ENCODE measurements at regions not wholly inside any gene's neighbourhood (a gene's known extent, or its start where the extent isn't known, plus 50 kb on each side); places are given as distances from the start of the nearest gene placed in this dataset.

DNA sequence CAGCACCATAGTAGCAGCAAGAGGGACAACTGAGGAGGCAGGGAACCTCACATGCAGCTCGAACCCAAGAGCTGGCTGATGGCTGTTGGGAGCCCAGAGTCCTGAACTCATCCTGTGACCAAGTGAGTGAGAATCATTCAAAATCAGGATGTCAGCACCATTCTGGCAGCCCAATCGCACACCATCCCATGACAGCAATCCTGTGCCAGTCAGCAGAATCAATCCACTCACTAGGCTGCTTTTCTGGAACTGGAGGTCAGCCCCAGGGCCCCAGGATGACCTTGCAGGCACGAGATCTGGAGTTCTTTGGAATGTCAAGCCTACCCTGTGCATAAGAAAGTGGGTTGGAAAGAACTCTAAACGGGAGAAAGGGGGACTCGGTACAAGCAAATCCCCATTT, 67.8 kb upstream of the TAF11L2 start:
- H3K27me3 Mint-ChIP-seq (ENCODE audit: low read depth) = no peaks in the 10 kb centered on the region
- no peaks in the 10 kb centered on the region for H3K4me1 Mint-ChIP-seq (ENCODE audit: low read depth)

DNA sequence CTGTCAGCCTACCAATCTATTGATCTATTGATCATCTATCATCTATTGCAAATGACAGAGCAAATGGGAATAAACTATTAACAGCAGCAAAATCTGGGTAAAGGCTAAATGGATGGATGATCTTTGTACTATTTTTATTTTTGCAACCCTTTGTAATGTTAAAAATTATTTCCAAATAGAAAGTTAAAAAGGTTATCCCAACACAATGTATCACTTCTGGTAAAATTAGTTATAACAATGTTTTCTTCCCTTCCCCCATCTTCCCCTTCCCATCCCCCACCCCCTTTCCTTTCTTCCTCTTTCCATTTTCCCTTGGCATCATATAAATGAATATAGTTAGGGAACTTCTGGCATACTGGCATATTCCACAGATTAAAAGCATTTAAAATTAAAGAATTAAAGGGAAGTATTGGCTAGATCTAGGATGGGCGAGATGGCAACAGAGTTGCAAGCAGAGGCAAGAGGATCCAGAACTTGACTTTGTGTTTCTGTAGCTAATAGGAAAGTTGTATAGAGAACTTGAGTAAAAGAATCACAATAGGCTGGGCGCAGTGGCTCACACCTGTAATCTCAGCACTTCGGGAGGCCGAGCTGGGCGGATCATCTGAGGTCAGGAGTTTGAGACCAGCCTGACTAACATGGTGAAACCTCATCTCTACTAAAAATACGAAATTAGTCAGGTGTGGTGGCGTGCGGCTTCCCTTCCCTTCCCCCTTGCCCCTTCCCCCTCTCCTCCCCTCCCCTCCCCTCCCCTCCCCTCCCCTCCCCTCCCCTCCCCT, 66.6 kb upstream of the TAF11L2 start:
- ChIA-PET CTCF (no interaction called here), POLR2A (no interaction called here)
- DNase-seq (no peak), ATAC-seq (no peak)
- no peak overlapping the region for H3K27ac Mint-ChIP-seq
- H3K9me3 Mint-ChIP-seq (ENCODE audit: insufficient read depth) = peaks cover 9% of the 10 kb centered on the region
- H3K4me3 Mint-ChIP-seq = no peak overlapping the region
- no peaks in the 10 kb centered on the region for H3K27me3 Mint-ChIP-seq (ENCODE audit: low read depth)
- no peaks in the 10 kb centered on the region for H3K4me1 Mint-ChIP-seq (ENCODE audit: low read depth)
- no peaks in the 10 kb centered on the region for H3K36me3 Mint-ChIP-seq (ENCODE audit: low read depth)

More for the DNA sequence above, 67.8 kb upstream of the TAF11L2 start:
- no peaks in the 10 kb centered on the region for H3K36me3 Mint-ChIP-seq (ENCODE audit: low read depth)
- no peak overlapping the region for H3K27ac Mint-ChIP-seq
- ATAC-seq = no peak
- POLR2A ChIA-PET = no interaction called here
- no peak for DNase-seq
- no peak overlapping the region for H3K4me3 Mint-ChIP-seq
- CTCF ChIA-PET = no interaction called here
- peaks cover 9% of the 10 kb centered on the region for H3K9me3 Mint-ChIP-seq (ENCODE audit: insufficient read depth)

DNA sequence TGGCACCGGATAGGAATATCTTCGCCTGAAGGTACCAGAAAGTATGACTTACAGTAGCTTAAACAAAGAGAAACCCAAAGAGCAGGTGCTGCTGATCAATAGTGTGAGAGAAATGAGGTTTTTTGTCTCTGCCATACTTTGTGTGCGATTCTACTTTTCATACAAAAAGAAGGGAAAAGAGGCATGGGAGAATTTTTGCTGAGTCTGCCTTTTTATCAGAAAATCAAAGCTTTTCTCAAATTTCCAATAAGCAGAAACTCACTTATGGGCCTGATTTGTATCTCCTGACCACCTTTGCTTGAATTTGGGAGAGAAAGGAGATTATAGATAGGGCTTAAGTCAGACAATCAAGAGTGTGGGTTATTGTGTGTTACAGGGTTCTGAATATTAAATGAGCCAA, 65.5 kb upstream of the TAF11L2 start:
- Mint-ChIP-seq H3K4me3 (no peak overlapping the region), H3K27ac (no peak overlapping the region), H3K9me3 (ENCODE audit: insufficient read depth) (peaks cover 13% of the 10 kb centered on the region), H3K27me3 (ENCODE audit: low read depth) (no peaks in the 10 kb centered on the region), H3K4me1 (ENCODE audit: low read depth) (no peaks in the 10 kb centered on the region), H3K36me3 (ENCODE audit: low read depth) (no peaks in the 10 kb centered on the region)
- POLR2A ChIA-PET = no interaction called here
- no peak for ATAC-seq
- CTCF ChIA-PET = no interaction called here
- no peak for DNase-seq

DNA sequence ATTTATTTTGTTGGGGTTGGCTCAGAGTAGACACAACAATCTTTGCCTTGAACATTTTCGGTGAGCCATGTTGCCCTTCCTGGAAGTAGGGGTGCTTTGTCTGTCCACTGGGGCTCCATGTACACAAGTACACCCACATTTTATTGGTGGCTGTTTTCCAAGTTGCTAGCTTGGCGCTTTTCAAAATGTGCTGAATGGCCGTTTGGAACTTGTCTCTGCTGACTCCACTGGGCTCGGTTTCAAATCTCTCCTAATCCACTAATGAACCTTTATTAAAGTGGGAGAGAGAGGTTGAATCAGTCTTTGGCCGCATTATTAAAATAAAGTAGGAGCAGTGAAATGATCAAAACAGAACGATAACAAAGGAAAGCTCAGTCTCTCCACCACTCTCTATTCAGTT, 64.6 kb upstream of the TAF11L2 start:
- Mint-ChIP-seq H3K4me3 (no peak overlapping the region), H3K27me3 (ENCODE audit: low read depth) (no peaks in the 10 kb centered on the region), H3K36me3 (ENCODE audit: low read depth) (no peaks in the 10 kb centered on the region), H3K27ac (no peak overlapping the region), H3K9me3 (ENCODE audit: insufficient read depth) (peaks cover 16% of the 10 kb centered on the region), H3K4me1 (ENCODE audit: low read depth) (no peaks in the 10 kb centered on the region)
- ChIA-PET POLR2A (no interaction called here), CTCF (no interaction called here)
- DNase-seq = no peak
- ATAC-seq = no peak

DNA sequence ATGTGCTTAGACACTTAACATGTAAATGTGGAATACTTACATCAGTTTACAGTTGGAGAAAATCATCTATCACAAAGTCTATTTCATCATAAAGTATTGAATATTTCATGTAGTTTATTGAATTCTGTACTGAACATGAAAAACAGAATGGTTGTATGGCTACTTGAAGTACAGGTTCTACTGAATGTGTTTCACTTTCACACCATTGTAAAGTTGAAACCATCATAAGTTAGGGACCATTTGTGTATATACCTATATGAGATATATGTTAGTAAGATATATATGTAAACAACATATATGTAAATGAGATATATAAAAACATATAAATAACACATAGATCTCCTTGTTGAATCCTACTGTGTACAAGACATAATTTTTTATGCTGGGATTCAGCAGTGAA, 63.0 kb upstream of the TAF11L2 start:
- Mint-ChIP-seq H3K27me3 (ENCODE audit: low read depth) (no peaks in the 10 kb centered on the region), H3K9me3 (ENCODE audit: insufficient read depth) (peaks cover 20% of the 10 kb centered on the region), H3K36me3 (ENCODE audit: low read depth) (no peaks in the 10 kb centered on the region), H3K4me1 (ENCODE audit: low read depth) (no peaks in the 10 kb centered on the region), H3K4me3 (no peak overlapping the region), H3K27ac (no peak overlapping the region)
- CTCF ChIA-PET = no interaction called here
- DNase-seq (no peak), ATAC-seq (no peak)
- POLR2A ChIA-PET = no interaction called here

DNA sequence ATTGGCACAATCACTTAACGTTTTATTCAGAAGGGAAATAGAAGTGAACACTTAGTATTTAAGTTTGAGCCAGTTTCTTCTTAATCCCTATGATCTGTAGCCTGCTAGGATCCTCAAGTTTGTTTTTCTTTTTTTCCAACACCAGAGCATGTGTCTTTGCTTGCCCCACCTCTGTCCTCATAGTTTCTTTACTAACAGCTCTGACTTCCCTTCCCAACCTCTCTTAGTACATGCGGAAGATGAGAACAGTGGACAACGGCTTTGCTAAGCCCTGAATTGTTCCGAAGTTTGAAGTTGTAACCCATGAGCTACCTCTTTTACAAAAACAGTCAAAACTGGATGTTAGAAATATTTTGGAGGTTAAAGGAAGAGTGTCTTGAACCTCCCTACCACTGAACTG, 61.7 kb upstream of the TAF11L2 start:
- Mint-ChIP-seq H3K36me3 (ENCODE audit: low read depth) (no peaks in the 10 kb centered on the region), H3K27me3 (ENCODE audit: low read depth) (no peaks in the 10 kb centered on the region), H3K9me3 (ENCODE audit: insufficient read depth) (peaks cover 25% of the 10 kb centered on the region), H3K27ac (no peak overlapping the region), H3K4me3 (no peak overlapping the region), H3K4me1 (ENCODE audit: low read depth) (no peaks in the 10 kb centered on the region)
- POLR2A ChIA-PET = no interaction called here
- ATAC-seq = no peak
- no peak for DNase-seq
- CTCF ChIA-PET = no interaction called here

DNA sequence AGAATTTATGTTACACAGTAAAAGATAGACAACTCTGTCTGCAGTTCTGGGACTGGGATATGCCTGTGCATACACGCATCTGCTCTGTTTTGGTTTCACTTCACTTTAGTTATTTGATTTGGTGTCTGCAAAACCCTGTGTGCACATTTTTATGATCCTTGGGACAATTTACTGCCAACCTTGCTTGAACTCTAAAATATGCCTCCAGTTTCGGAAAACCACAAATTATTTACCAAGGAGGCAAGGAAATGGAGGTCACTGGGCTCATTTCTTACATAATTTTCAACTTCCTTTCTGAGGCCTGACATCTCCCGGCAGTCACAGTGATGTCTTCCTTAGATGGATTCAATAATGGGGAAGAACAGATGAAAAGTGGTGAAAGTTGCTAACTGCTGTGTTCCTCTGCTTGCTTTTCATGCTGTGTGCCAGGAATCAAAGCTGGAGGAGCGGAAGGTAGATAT, 61.2 kb upstream of the TAF11L2 start:
- H3K36me3 Mint-ChIP-seq (ENCODE audit: low read depth) = no peaks in the 10 kb centered on the region
- no peaks in the 10 kb centered on the region for H3K27me3 Mint-ChIP-seq (ENCODE audit: low read depth)
- ChIA-PET POLR2A (no interaction called here), CTCF (no interaction called here)
- no peak for ATAC-seq
- peaks cover 25% of the 10 kb centered on the region for H3K9me3 Mint-ChIP-seq (ENCODE audit: insufficient read depth)
- no peak for DNase-seq
- H3K27ac Mint-ChIP-seq = no peak overlapping the region
- H3K4me1 Mint-ChIP-seq (ENCODE audit: low read depth) = no peaks in the 10 kb centered on the region
- H3K4me3 Mint-ChIP-seq = no peak overlapping the region

DNA sequence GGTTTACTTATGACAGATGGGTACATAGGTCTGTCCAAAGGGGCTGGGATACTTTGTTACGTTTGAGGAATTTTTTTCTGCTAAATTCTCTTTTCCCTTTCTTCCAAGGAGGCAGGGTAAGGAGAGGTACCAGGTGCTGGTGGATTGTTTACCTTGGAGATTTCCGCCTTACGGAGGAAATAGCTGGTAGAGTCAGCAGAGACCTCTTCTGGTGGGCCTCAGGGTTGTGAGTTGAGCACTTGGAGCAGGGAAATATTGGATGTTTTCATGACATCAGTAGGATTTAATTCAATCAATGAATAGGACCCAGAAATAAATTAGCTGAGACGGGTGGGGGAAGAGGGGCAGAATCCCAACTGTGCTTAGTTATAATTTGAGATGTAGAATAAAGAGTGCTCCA, 60.0 kb upstream of the TAF11L2 start:
- Mint-ChIP-seq H3K27me3 (ENCODE audit: low read depth) (no peaks in the 10 kb centered on the region), H3K4me3 (no peak overlapping the region), H3K9me3 (ENCODE audit: insufficient read depth) (peaks cover 25% of the 10 kb centered on the region), H3K4me1 (ENCODE audit: low read depth) (no peaks in the 10 kb centered on the region), H3K36me3 (ENCODE audit: low read depth) (no peaks in the 10 kb centered on the region), H3K27ac (no peak overlapping the region)
- ChIA-PET POLR2A (no interaction called here), CTCF (no interaction called here)
- ATAC-seq (no peak), DNase-seq (no peak)

DNA sequence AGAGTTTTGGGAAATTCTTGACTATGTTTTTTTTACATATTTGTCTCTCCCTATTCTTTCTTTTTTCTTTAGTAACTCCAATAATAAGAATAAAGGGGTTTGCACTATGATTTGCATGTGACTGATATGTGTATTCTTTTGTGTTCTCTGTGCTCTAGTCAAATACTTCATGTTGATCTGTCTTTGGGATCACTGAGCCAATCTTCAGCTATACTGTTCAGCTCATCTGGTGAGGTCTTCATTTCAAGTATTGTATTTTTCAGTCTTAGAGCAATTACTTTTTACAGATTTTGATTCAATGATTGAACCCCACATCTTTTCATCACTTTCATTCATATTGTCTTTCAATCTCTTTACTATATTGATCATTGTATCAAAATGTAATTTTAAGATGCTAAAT, 58.1 kb upstream of the TAF11L2 start:
- H3K4me3 Mint-ChIP-seq = no peak overlapping the region
- H3K27ac Mint-ChIP-seq = no peak overlapping the region
- H3K27me3 Mint-ChIP-seq (ENCODE audit: low read depth) = no peaks in the 10 kb centered on the region
- ChIA-PET POLR2A (no interaction called here), CTCF (no interaction called here)
- DNase-seq (no peak), ATAC-seq (no peak)
- H3K36me3 Mint-ChIP-seq (ENCODE audit: low read depth) = no peaks in the 10 kb centered on the region
- no peaks in the 10 kb centered on the region for H3K4me1 Mint-ChIP-seq (ENCODE audit: low read depth)
- peaks cover 19% of the 10 kb centered on the region for H3K9me3 Mint-ChIP-seq (ENCODE audit: insufficient read depth)

DNA sequence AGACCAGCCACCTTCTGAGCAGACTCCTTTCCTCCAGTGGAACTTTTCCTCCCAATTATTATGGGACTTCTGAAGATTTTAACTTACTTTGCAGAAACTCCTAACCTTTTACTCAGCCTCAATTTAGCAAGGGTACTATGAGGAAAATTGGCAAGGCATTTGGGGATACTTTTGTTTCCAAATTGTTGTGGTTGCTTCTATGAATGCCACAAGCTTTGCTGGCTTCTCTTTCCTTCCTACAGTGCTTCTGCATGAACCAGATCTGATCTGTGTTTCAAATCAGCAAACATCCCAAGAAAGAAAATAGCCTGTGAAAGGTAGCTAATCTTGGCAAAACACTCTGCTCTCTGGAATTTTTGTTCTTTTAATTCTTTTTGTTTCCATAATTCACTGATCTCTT, 57.3 kb upstream of the TAF11L2 start:
- Mint-ChIP-seq H3K36me3 (ENCODE audit: low read depth) (no peaks in the 10 kb centered on the region), H3K27me3 (ENCODE audit: low read depth) (no peaks in the 10 kb centered on the region), H3K4me1 (ENCODE audit: low read depth) (no peaks in the 10 kb centered on the region), H3K4me3 (no peak overlapping the region), H3K27ac (no peak overlapping the region), H3K9me3 (ENCODE audit: insufficient read depth) (peaks cover 19% of the 10 kb centered on the region)
- POLR2A ChIA-PET = no interaction called here
- CTCF ChIA-PET = no interaction called here
- ATAC-seq (no peak), DNase-seq (no peak)

DNA sequence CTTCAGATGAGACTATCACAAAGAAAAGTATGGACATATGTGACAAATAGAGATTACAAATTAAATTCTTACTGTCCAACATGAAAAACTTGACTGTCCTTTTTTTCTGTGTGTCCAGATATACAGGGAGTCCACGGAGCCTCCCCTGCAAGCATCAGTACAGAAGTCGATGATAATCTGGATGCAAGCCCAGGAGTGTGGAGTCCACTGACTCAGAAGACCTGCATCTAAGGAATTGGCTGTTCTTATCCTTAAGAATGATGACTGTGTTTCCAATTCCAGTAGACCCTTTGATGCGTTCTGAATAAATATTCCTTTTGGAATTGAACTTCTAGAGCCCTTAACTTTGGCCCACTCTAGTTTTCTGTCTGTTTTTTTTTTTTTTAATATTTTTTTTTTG, 56.7 kb upstream of the TAF11L2 start:
- Mint-ChIP-seq H3K36me3 (ENCODE audit: low read depth) (no peaks in the 10 kb centered on the region), H3K4me3 (no peak overlapping the region), H3K27ac (no peak overlapping the region), H3K27me3 (ENCODE audit: low read depth) (no peaks in the 10 kb centered on the region), H3K9me3 (ENCODE audit: insufficient read depth) (peaks cover 19% of the 10 kb centered on the region), H3K4me1 (ENCODE audit: low read depth) (no peaks in the 10 kb centered on the region)
- ATAC-seq = no peak
- POLR2A ChIA-PET = no interaction called here
- CTCF ChIA-PET = no interaction called here
- no peak for DNase-seq

DNA sequence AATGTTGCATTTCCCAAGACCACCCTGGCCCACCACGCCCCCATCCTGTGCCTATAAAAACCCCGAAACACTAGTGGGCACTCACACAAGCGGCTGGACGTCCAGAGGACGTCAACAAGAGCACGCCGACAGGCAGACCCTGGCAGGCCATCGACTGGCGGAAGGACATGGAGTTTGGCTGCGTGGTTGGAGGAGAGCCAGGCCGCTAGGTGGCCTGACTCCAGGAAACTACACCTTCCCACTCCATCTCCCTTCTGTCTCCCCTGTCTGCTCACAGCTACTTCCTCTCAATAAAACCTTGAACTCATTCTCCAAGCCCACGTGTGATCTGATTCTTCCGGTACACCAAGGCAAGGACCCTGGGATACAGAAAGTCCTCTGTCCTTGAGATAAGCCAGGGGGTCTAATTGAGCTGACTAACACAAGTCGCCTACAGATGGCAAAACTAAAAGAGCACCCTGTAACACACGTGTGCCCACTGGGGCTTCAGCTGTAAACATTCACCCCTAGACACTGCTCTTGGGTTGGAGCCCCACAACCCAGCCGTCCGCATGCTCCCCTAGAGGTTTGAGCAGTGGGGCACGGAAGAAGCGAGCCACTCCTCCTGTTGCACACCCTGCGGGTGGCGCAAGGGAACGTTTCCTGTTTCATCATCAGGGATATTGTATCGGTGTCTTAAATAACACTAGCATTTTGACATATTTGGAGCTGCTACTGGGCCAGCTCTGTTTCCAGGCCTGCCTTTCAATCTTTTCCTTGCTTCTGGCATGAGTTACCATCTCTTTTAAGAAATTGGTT, 54.5 kb upstream of the TAF11L2 start:
- Mint-ChIP-seq H3K27ac (no peak overlapping the region), H3K9me3 (ENCODE audit: insufficient read depth) (peaks cover 7% of the 10 kb centered on the region), H3K4me3 (no peak overlapping the region), H3K36me3 (ENCODE audit: low read depth) (no peaks in the 10 kb centered on the region), H3K4me1 (ENCODE audit: low read depth) (no peaks in the 10 kb centered on the region), H3K27me3 (ENCODE audit: low read depth) (no peaks in the 10 kb centered on the region)
- POLR2A ChIA-PET = no interaction called here
- ATAC-seq (no peak), DNase-seq (no peak)
- CTCF ChIA-PET = no interaction called here

DNA sequence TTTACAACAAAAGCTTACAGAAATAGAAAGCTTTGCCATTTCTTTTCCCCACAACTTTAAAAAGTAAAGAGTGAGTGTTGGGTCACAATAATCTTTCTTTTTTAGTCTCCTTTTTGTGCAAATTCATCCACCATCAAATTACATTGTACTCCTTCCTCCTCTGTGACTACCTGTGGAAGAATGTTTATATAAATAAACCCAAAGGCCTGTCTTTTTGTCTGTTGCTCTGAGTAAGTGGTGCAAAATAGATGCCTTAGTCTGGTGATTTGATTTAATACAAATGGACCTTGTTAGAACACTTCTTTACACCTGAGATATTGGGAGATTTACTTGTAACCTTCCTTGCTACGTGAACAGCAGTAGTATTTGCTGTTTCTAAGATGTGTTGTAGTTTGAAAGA, 53.5 kb upstream of the TAF11L2 start:
- H3K4me1 Mint-ChIP-seq (ENCODE audit: low read depth) = no peaks in the 10 kb centered on the region
- H3K27me3 Mint-ChIP-seq (ENCODE audit: low read depth) = no peaks in the 10 kb centered on the region
- ATAC-seq (no peak), DNase-seq (no peak)
- POLR2A ChIA-PET = no interaction called here
- peaks cover 4% of the 10 kb centered on the region for H3K9me3 Mint-ChIP-seq (ENCODE audit: insufficient read depth)
- CTCF ChIA-PET = no interaction called here
- H3K4me3 Mint-ChIP-seq = no peak overlapping the region
- no peak overlapping the region for H3K27ac Mint-ChIP-seq
- H3K36me3 Mint-ChIP-seq (ENCODE audit: low read depth) = no peaks in the 10 kb centered on the region

Data from activated CD8-positive, alpha-beta T cell treated with anti-CD3 and anti-CD28 coated beads, Interleukin-2, amount 10 ng/mL, durations not matched to agents 7 days and 5 days (primary cell).